ENCODE measurements at regions not wholly inside any gene's neighbourhood (a gene's known extent, or its start where the extent isn't known, plus 50 kb on each side); places are given as distances from the start of the nearest gene placed in this dataset.
A peak's percentile ranks its signal among the peaks of the same experiment; 100 is the strongest.

- TF ChIP-seq CTCF (conservative IDR thresholded peaks at IDR 0.05) (no peak), ZFX (IDR thresholded peaks at IDR 0.05) (no peak)
- H3K27ac ChIP-seq = no peak overlapping the region
Observed at GRCh38 chr7:142377567-142377966, 119.7 kb upstream of the PRSS58 start.

- no peak for TF ChIP-seq CTCF (conservative IDR thresholded peaks at IDR 0.05)
- TF ChIP-seq ZFX (IDR thresholded peaks at IDR 0.05) = no peak
- no peak overlapping the region for H3K27ac ChIP-seq
Observed at GRCh38 chr7:142376356-142376997, 118.6 kb upstream of the PRSS58 start.

- TF ChIP-seq ZFX (IDR thresholded peaks at IDR 0.05) (no peak), CTCF (conservative IDR thresholded peaks at IDR 0.05) (peak; percentile 23)
- no peak overlapping the region for H3K27ac ChIP-seq
Observed at GRCh38 chr7:142375710-142376313, 118.0 kb upstream of the PRSS58 start.

GRCh38 chr7:142372727-142373126 is 114.9 kb upstream of the PRSS58 start:
- TF ChIP-seq ZFX (IDR thresholded peaks at IDR 0.05) (no peak), CTCF (conservative IDR thresholded peaks at IDR 0.05) (no peak)
- no peak overlapping the region for H3K27ac ChIP-seq

DNA sequence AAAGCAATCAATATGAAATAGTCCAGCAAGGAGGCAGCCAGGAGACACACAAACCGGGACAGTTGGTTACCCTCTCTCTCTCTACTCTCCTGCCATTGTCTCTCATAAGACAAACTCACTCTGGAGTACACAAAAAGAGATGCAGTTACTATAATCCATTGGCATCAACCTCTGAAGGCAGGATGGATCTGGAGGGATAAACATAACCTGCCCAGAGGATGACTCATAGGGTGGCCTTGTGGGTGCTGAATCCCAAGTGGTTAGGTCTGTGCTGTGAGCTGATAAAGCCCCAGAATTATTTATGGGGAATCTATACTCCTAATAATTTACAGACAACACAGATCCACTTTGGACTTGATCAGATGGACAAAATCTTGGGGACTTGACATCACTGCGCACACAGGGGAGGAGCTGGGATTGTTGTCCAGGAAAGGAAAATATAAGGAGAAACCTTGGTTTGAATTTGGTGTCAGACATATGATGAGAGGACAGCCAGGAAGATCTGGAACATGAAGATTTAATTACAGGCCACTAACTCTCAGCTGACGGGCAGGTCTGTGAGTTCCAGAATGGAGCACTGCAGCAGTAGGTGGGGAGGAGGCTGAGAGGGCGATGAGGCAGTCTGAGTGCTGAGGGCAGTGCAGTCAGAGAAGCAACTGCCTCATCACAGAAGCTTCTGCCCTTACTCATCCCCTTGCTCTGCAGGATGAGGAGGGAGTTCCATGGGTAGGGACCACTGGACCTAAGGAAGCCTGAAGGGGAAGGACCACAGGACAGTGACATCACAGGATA is 113.9 kb upstream of the PRSS58 start:
- TF ChIP-seq CTCF (conservative IDR thresholded peaks at IDR 0.05) = no peak
- TF ChIP-seq ZFX (IDR thresholded peaks at IDR 0.05) = no peak
- H3K27ac ChIP-seq = no peak overlapping the region

DNA sequence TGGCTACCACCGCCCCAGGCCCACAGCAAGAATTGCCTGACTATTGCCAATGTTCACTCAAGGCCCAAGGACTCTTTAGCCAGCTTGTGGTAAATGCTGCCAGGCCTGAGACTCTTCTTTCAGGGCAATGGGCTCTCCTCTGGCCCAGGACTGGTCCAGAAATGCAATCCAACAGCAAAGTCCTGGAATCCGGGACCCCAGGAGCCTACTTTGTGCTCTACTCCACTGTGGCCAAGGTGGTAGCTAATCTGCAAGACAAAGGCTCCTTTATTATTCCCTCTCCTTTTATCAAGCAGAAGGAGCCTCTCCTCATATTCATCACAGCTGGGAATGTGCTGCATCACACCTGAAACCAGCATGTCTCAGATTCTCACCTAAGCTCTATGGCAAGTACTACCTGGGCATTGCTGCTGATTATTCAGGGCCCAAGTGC is 107.6 kb upstream of the PRSS58 start:
- TF ChIP-seq ZFX (IDR thresholded peaks at IDR 0.05) (no peak), CTCF (conservative IDR thresholded peaks at IDR 0.05) (no peak)
- H3K27ac ChIP-seq = no peak overlapping the region

- no peak for TF ChIP-seq CTCF (conservative IDR thresholded peaks at IDR 0.05)
- no peak for TF ChIP-seq ZFX (IDR thresholded peaks at IDR 0.05)
- no peak overlapping the region for H3K27ac ChIP-seq
Observed at GRCh38 chr7:142364551-142364950, 106.7 kb upstream of the PRSS58 start.
